Caco-2 (cell line): ENCODE measurements at regions not wholly inside any gene's neighbourhood (a gene's known extent, or its start where the extent isn't known, plus 50 kb on each side); places are given as distances from the start of the nearest gene placed in this dataset.

Experiments used
- BruUV-seq: library from RNA; stranded (reverse); fragments of 400-500 nt; replicated peaks from 2 replicates; lab custom pipeline; 2021; lab: Mats Ljungman, UMichigan
- CTCF ChIA-PET: fragments of 300-600 bp; sonication (Branson Sonifier 250); formaldehyde crosslinking; loops from one replicate; lab custom pipeline; 2022; ENCODE audit warnings: antibody characterized with exemption; lab: Charles Lee
- POLR2A ChIA-PET: fragments of 300-600 bp; sonication (Branson Sonifier 250); formaldehyde crosslinking; loops from one replicate; lab custom pipeline; 2022; ENCODE audit warnings: antibody characterized with exemption; lab: Charles Lee
- DNase-seq, 2 experiments: peaks; one replicate each; pipeline versions ENCODE4 v3.0.0 to v3.0.0-alpha.2; 2020 to 2022
- H3K27me3 ChIP-seq: replicated peaks from 2 replicates; pipeline ENCODE4 v1.6.0; 2011; ENCODE audit warnings: low read length; ENCODE audit not compliant: control insufficient read depth, insufficient read depth
- H3K36me3 ChIP-seq: 2 replicates; pipeline ENCODE4 v1.5.1; 2011; ENCODE audit warnings: low read length; ENCODE audit not compliant: control insufficient read depth, insufficient read depth
- H3K4me1 ChIP-seq: fragments of 250-450 bp; sonication (Bioruptor Pico); 2 replicates; pipeline ENCODE4 v1.5.1; 2020; ENCODE audit warnings: mild to moderate bottlenecking
- H3K4me3 ChIP-seq: 2 replicates; pipeline ENCODE4 v1.5.1; 2011; ENCODE audit warnings: low read depth, mild to moderate bottlenecking, control low read depth, low read length
- H3K9me3 ChIP-seq: fragments of 250-450 bp; sonication (Bioruptor Pico); 2 replicates; pipeline ENCODE4 v1.5.1; 2020; ENCODE audit warnings: mild to moderate bottlenecking, moderate library complexity
- H3K27ac Mint-ChIP-seq: one replicate; pipeline ENCODE4 v1.8.0; 2022; ENCODE audit warnings: mixed read lengths; ENCODE audit not compliant: unreplicated experiment
- H3K27me3 Mint-ChIP-seq: one replicate; pipeline ENCODE4 v1.8.0; 2022; ENCODE audit warnings: mixed read lengths; ENCODE audit not compliant: insufficient read depth, unreplicated experiment
- H3K36me3 Mint-ChIP-seq: one replicate; pipeline ENCODE4 v1.8.0; 2022; ENCODE audit warnings: mild to moderate bottlenecking, mixed read lengths; ENCODE audit not compliant: insufficient read depth, unreplicated experiment
- H3K4me1 Mint-ChIP-seq: one replicate; pipeline ENCODE4 v1.8.0; 2022; ENCODE audit warnings: low read depth, mixed read lengths; ENCODE audit not compliant: unreplicated experiment
- H3K4me3 Mint-ChIP-seq: one replicate; pipeline ENCODE4 v1.8.0; 2022; ENCODE audit warnings: mild to moderate bottlenecking, moderate library complexity, mixed read lengths; ENCODE audit not compliant: unreplicated experiment
- H3K9me3 Mint-ChIP-seq: one replicate; pipeline ENCODE4 v1.8.0; 2022; ENCODE audit warnings: mixed read lengths; ENCODE audit not compliant: unreplicated experiment
- CTCF ChIP-seq, 2 experiments: fragments of 200-600 bp in 1 of 2; IDR thresholded peaks; 1 replicate in 1 of 2; 2 replicates in 1 of 2; pipeline versions ENCODE4 v1.5.1 to v1.8.0; 2011 to 2022; ENCODE audit warnings: antibody characterized with exemption in 1 of 2, control low read depth in 1 of 2, inconsistent platforms in 1 of 2, low read depth in 1 of 2, low read length in 1 of 2, mild to moderate bottlenecking in 1 of 2, moderate library complexity in 1 of 2; ENCODE audit not compliant: insufficient read depth in 1 of 2, severe bottlenecking in 1 of 2, unreplicated experiment in 1 of 2
- intact Hi-C: fragments of 100-400 bp; cut with micrococcal nuclease; formaldehyde crosslinking; loops from one replicate; pipeline ENCODE4 v1.10.0; 2022; ENCODE audit not compliant: unreplicated experiment

DNA sequence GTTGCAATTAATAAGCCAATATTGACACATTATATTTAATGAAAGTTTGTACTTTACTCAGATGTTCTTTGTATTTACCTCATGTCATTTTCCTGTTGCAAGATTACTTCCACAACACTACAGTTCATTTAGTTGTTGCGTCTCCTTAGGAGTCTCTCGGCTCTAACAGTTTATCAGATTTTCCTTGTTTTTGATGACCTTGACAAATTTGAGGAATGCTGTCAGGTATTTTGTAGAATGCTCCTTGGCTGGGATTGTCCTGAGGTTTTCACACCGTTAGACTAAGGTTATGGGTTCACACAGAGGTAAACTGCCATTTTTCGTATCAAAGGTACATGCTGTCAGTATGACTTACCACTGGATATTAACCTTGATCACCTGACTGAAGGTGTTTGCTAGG, 416.6 kb upstream of the TNP1 start:
- H3K4me3 ChIP-seq = no peak overlapping the region
- no peaks in the 10 kb centered on the region for H3K4me1 Mint-ChIP-seq
- no peak overlapping the region for H3K4me3 Mint-ChIP-seq
- DNase-seq = no peak
- TF ChIP-seq CTCF (IDR thresholded peaks at IDR 0.05; ENCODE audit: insufficient read depth in 1 of 2, low read depth in 1 of 2, low read length in 1 of 2, severe bottlenecking in 1 of 2, unreplicated experiment in 1 of 2) = no peak
- H3K36me3 ChIP-seq = no peaks in the 10 kb centered on the region
- no peaks in the 10 kb centered on the region for H3K9me3 ChIP-seq
- ChIA-PET CTCF (no interaction called here), POLR2A (no interaction called here)
- H3K36me3 Mint-ChIP-seq = no peaks in the 10 kb centered on the region
- H3K27me3 Mint-ChIP-seq = no peaks in the 10 kb centered on the region
- BruUV-seq = no TSS peak
- peaks cover 8% of the 10 kb centered on the region for H3K9me3 Mint-ChIP-seq
- no peak overlapping the region for H3K27ac Mint-ChIP-seq
- H3K4me1 ChIP-seq = no peaks in the 10 kb centered on the region
- intact Hi-C loops = no loop called here
- no peaks in the 10 kb centered on the region for H3K27me3 ChIP-seq

DNA sequence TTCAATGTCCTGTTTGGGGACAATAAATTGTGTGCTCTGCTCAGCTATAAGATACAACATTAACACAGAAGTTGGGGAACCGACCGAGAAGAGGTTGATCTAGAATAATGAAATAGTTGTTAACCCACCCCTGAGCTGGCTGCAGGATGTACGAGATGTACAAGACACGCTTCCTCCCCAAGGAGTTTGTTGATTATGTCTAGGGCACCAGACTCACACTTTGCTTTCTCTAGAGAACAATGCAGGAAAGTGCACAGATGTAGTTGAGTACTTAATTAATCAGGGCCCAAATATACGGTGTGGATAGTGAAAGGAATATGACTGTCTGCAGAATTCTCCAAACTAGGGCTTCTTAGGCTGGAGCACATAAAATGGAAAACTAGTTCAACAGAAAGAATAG, 415.2 kb upstream of the TNP1 start:
- no peaks in the 10 kb centered on the region for H3K4me1 ChIP-seq
- intact Hi-C loops = no loop called here
- Mint-ChIP-seq H3K9me3 (peaks cover 9% of the 10 kb centered on the region), H3K36me3 (no peaks in the 10 kb centered on the region), H3K27me3 (no peaks in the 10 kb centered on the region), H3K4me1 (no peaks in the 10 kb centered on the region), H3K27ac (no peak overlapping the region), H3K4me3 (no peak overlapping the region)
- H3K27me3 ChIP-seq = no peaks in the 10 kb centered on the region
- no peak for DNase-seq
- CTCF ChIA-PET = no interaction called here
- H3K36me3 ChIP-seq = no peaks in the 10 kb centered on the region
- TF ChIP-seq CTCF (IDR thresholded peaks at IDR 0.05; ENCODE audit: insufficient read depth in 1 of 2, low read depth in 1 of 2, low read length in 1 of 2, severe bottlenecking in 1 of 2, unreplicated experiment in 1 of 2) = no peak
- no peak overlapping the region for H3K4me3 ChIP-seq
- H3K9me3 ChIP-seq = no peaks in the 10 kb centered on the region
- BruUV-seq = no TSS peak
- POLR2A ChIA-PET = no interaction called here

GRCh38 chr2:217274578-217274977, 414.7 kb upstream of the TNP1 start:
- intact Hi-C loops = no loop called here

More at GRCh38 chr2:217274578-217274977, 414.7 kb upstream of the TNP1 start:
- H3K36me3 Mint-ChIP-seq = no peaks in the 10 kb centered on the region
- Histone ChIP-seq H3K9me3 (no peaks in the 10 kb centered on the region), H3K4me1 (no peaks in the 10 kb centered on the region), H3K27me3 (no peaks in the 10 kb centered on the region), H3K4me3 (no peak overlapping the region), H3K36me3 (no peaks in the 10 kb centered on the region)
- no peak for DNase-seq
- no peaks in the 10 kb centered on the region for H3K27me3 Mint-ChIP-seq
- peaks cover 9% of the 10 kb centered on the region for H3K9me3 Mint-ChIP-seq
- ChIA-PET CTCF (no interaction called here), POLR2A (no interaction called here)
- TF ChIP-seq CTCF (IDR thresholded peaks at IDR 0.05; ENCODE audit: insufficient read depth in 1 of 2, low read depth in 1 of 2, low read length in 1 of 2, severe bottlenecking in 1 of 2, unreplicated experiment in 1 of 2) = no peak
- H3K27ac Mint-ChIP-seq = no peak overlapping the region
- BruUV-seq = no TSS peak
- H3K4me1 Mint-ChIP-seq = no peaks in the 10 kb centered on the region
- no peak overlapping the region for H3K4me3 Mint-ChIP-seq
